ENCODE measurements at regions not wholly inside any gene's neighbourhood (a gene's known extent, or its start where the extent isn't known, plus 50 kb on each side); places are given as distances from the start of the nearest gene placed in this dataset.

- no peaks in the 10 kb centered on the region for H4K20me1 ChIP-seq (ENCODE audit: insufficient read depth, low read length, poor library complexity, severe bottlenecking)
- no peaks in the 10 kb centered on the region for H3K36me3 ChIP-seq (ENCODE audit: insufficient read depth, low read length)
- no peak overlapping the region for H3K4me3 ChIP-seq (ENCODE audit: low read length, poor library complexity, severe bottlenecking)
- no peaks in the 10 kb centered on the region for H3K9me2 ChIP-seq (replicated peaks; ENCODE audit: low read depth, low read length)
- no peaks in the 10 kb centered on the region for H3F3A ChIP-seq (ENCODE audit: low read depth)
- H3K4me2 ChIP-seq (ENCODE audit: low read depth, low read length, poor library complexity, severe bottlenecking) = no peak overlapping the region
- H2AFZ ChIP-seq (ENCODE audit: low read length) = no peak overlapping the region
- H3K4me1 ChIP-seq (ENCODE audit: insufficient read depth, low read length, poor library complexity, severe bottlenecking) = no peaks in the 10 kb centered on the region
- no peak overlapping the region for H3K9ac ChIP-seq (ENCODE audit: low read depth, low read length, poor library complexity, severe bottlenecking)
- no peaks in the 10 kb centered on the region for H3K27me3 ChIP-seq (ENCODE audit: insufficient read depth, low read length, poor library complexity, severe bottlenecking)
- no peaks in the 10 kb centered on the region for H3K79me2 ChIP-seq (ENCODE audit: insufficient read depth, low read length)
- no peaks in the 10 kb centered on the region for H3K9me3 ChIP-seq (ENCODE audit: insufficient read depth, low read depth, low read length)
- TF ChIP-seq CTCF (conservative IDR thresholded peaks at IDR 0.05; ENCODE audit: low read length) = no peak
- TF ChIP-seq EZH2phosphoT487 (IDR thresholded peaks at IDR 0.05; ENCODE audit: borderline replicate concordance) = no peak
Observed at GRCh38 chr15:86018679-86019078, 61.0 kb upstream of the AGBL1 start.

GRCh38 chr15:86021281-86022264 is 58.1 kb upstream of the AGBL1 start:
- Histone ChIP-seq H3K9me3 (ENCODE audit: insufficient read depth, low read depth, low read length) (no peaks in the 10 kb centered on the region), H3K9ac (ENCODE audit: low read depth, low read length, poor library complexity, severe bottlenecking) (no peak overlapping the region), H3K79me2 (ENCODE audit: insufficient read depth, low read length) (no peaks in the 10 kb centered on the region), H3F3A (ENCODE audit: low read depth) (no peaks in the 10 kb centered on the region), H3K4me3 (ENCODE audit: low read length, poor library complexity, severe bottlenecking) (no peak overlapping the region), H3K36me3 (ENCODE audit: insufficient read depth, low read length) (no peaks in the 10 kb centered on the region), H3K9me2 (replicated peaks; ENCODE audit: low read depth, low read length) (no peaks in the 10 kb centered on the region), H3K4me1 (ENCODE audit: insufficient read depth, low read length, poor library complexity, severe bottlenecking) (no peaks in the 10 kb centered on the region), H4K20me1 (ENCODE audit: insufficient read depth, low read length, poor library complexity, severe bottlenecking) (no peaks in the 10 kb centered on the region), H3K27me3 (ENCODE audit: insufficient read depth, low read length, poor library complexity, severe bottlenecking) (no peaks in the 10 kb centered on the region), H3K4me2 (ENCODE audit: low read depth, low read length, poor library complexity, severe bottlenecking) (no peak overlapping the region), H2AFZ (ENCODE audit: low read length) (no peak overlapping the region)
- TF ChIP-seq EZH2phosphoT487 (IDR thresholded peaks at IDR 0.05; ENCODE audit: borderline replicate concordance) (no peak), CTCF (conservative IDR thresholded peaks at IDR 0.05; ENCODE audit: low read length) (no peak)

- Histone ChIP-seq H3K27me3 (ENCODE audit: insufficient read depth, low read length, poor library complexity, severe bottlenecking) (no peaks in the 10 kb centered on the region), H2AFZ (ENCODE audit: low read length) (no peak overlapping the region), H3K9me2 (replicated peaks; ENCODE audit: low read depth, low read length) (no peaks in the 10 kb centered on the region), H3K9me3 (ENCODE audit: insufficient read depth, low read depth, low read length) (no peaks in the 10 kb centered on the region), H3K36me3 (ENCODE audit: insufficient read depth, low read length) (no peaks in the 10 kb centered on the region), H3K4me2 (ENCODE audit: low read depth, low read length, poor library complexity, severe bottlenecking) (no peak overlapping the region), H3K4me3 (ENCODE audit: low read length, poor library complexity, severe bottlenecking) (no peak overlapping the region), H3K4me1 (ENCODE audit: insufficient read depth, low read length, poor library complexity, severe bottlenecking) (no peaks in the 10 kb centered on the region), H3K79me2 (ENCODE audit: insufficient read depth, low read length) (no peaks in the 10 kb centered on the region), H3F3A (ENCODE audit: low read depth) (no peaks in the 10 kb centered on the region), H3K9ac (ENCODE audit: low read depth, low read length, poor library complexity, severe bottlenecking) (no peak overlapping the region), H4K20me1 (ENCODE audit: insufficient read depth, low read length, poor library complexity, severe bottlenecking) (no peaks in the 10 kb centered on the region)
- no peak for TF ChIP-seq CTCF (conservative IDR thresholded peaks at IDR 0.05; ENCODE audit: low read length)
- TF ChIP-seq EZH2phosphoT487 (IDR thresholded peaks at IDR 0.05; ENCODE audit: borderline replicate concordance) = no peak
Observed at GRCh38 chr15:86028961-86029360, 50.7 kb upstream of the AGBL1 start.

Measured in Loucy (cell line).